ENCODE measurements at regions not wholly inside any gene's neighbourhood (a gene's known extent, or its start where the extent isn't known, plus 50 kb on each side); places are given as distances from the start of the nearest gene placed in this dataset.

DNA sequence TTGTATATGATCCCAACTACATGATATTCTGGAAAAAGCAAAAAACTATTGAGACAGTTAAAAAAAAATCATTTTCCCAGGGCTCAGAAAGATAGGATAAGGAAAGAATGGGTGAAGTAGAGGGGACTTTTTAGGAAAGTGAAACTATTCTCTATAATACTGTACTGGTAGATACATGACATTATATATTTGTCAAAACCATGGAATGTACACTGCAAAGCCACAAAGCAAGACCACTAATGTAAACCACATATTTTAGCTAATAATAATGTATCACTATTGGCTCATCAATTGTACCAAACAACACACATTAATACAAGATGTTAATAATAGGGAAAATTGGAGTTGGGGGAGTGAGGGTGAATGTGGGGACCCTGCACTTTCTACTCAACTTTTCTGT is 182.6 kb downstream of the EFNB2 start:
- TF ChIP-seq, protein P1, sequence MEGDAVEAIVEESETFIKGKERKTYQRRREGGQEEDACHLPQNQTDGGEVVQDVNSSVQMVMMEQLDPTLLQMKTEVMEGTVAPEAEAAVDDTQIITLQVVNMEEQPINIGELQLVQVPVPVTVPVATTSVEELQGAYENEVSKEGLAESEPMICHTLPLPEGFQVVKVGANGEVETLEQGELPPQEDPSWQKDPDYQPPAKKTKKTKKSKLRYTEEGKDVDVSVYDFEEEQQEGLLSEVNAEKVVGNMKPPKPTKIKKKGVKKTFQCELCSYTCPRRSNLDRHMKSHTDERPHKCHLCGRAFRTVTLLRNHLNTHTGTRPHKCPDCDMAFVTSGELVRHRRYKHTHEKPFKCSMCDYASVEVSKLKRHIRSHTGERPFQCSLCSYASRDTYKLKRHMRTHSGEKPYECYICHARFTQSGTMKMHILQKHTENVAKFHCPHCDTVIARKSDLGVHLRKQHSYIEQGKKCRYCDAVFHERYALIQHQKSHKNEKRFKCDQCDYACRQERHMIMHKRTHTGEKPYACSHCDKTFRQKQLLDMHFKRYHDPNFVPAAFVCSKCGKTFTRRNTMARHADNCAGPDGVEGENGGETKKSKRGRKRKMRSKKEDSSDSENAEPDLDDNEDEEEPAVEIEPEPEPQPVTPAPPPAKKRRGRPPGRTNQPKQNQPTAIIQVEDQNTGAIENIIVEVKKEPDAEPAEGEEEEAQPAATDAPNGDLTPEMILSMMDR (IDR thresholded peaks at IDR 0.05; ENCODE audit: low read depth, low read length) = no peak
- TF ChIP-seq EZH2phosphoT487 (IDR thresholded peaks at IDR 0.05; ENCODE audit: low read depth) = no peak

Data from OCI-LY3 (cell line).